H9 (cell line): ENCODE measurements at regions not wholly inside any gene's neighbourhood (a gene's known extent, or its start where the extent isn't known, plus 50 kb on each side); places are given as distances from the start of the nearest gene placed in this dataset.

Experiments
- DNase-seq: peaks from one replicate; pipeline ENCODE4 v3.0.0-alpha.2; 2017
- H2AFZ ChIP-seq: one replicate; pipeline ENCODE4 v1.6.1; 2013; ENCODE audit warnings: mild to moderate bottlenecking, low read length, control low read depth, moderate library complexity
- H2AK5ac ChIP-seq: 2 replicates; pipeline ENCODE4 v1.6.1; 2013; ENCODE audit warnings: low read length, control low read depth, mixed read lengths; ENCODE audit not compliant: insufficient read length
- H2BK120ac ChIP-seq: one replicate; pipeline ENCODE4 v1.6.1; 2013; ENCODE audit warnings: low read depth, mild to moderate bottlenecking, low read length, control low read depth, inconsistent platforms; ENCODE audit not compliant: poor library complexity, severe bottlenecking
- H2BK12ac ChIP-seq: 2 replicates; pipeline ENCODE4 v1.6.1; 2013; ENCODE audit warnings: low read length, control low read depth, mixed read lengths, low read depth; ENCODE audit not compliant: insufficient read length
- H2BK15ac ChIP-seq: 2 replicates; pipeline ENCODE4 v1.6.1; 2013; ENCODE audit warnings: low read depth, low read length, control low read depth
- H2BK20ac ChIP-seq: one replicate; pipeline ENCODE4 v1.6.1; 2013; ENCODE audit warnings: low read depth, mild to moderate bottlenecking, low read length, control low read depth, inconsistent platforms; ENCODE audit not compliant: poor library complexity, severe bottlenecking
- H2BK5ac ChIP-seq: 2 replicates; pipeline ENCODE4 v1.6.1; 2013; ENCODE audit warnings: low read length, control low read depth, mixed read lengths; ENCODE audit not compliant: insufficient read length
- H3K14ac ChIP-seq: 2 replicates; pipeline ENCODE4 v1.6.1; 2013; ENCODE audit warnings: low read length, control low read depth; ENCODE audit not compliant: insufficient read depth
- H3K18ac ChIP-seq: 2 replicates; pipeline ENCODE4 v1.6.1; 2013; ENCODE audit warnings: low read depth, mild to moderate bottlenecking, mixed read lengths, low read length, control low read depth; ENCODE audit not compliant: insufficient read length
- H3K23ac ChIP-seq: 2 replicates; pipeline ENCODE4 v1.6.1; 2013; ENCODE audit warnings: low read length, control low read depth, mixed read lengths, low read depth; ENCODE audit not compliant: insufficient read length
- H3K23me2 ChIP-seq: 2 replicates; pipeline ENCODE4 v1.6.1; 2013; ENCODE audit warnings: low read depth, mild to moderate bottlenecking, mixed read lengths, low read length, control low read depth; ENCODE audit not compliant: insufficient read length, poor library complexity, severe bottlenecking
- H3K27ac ChIP-seq: 2 replicates; pipeline ENCODE4 v1.5.1; 2013; ENCODE audit warnings: low read length, control low read depth, mixed read lengths, low read depth; ENCODE audit not compliant: insufficient read length
- H3K27me3 ChIP-seq: 2 replicates; pipeline ENCODE4 v1.6.1; 2013; ENCODE audit warnings: low read length, control low read depth, inconsistent platforms; ENCODE audit not compliant: insufficient read depth
- H3K4ac ChIP-seq: 2 replicates; pipeline ENCODE4 v1.6.1; 2013; ENCODE audit warnings: low read depth, mild to moderate bottlenecking, control low read depth, inconsistent platforms, low read length, moderate library complexity
- H3K4me1 ChIP-seq: 2 replicates; pipeline ENCODE4 v1.6.1; 2013; ENCODE audit warnings: low read length, control low read depth, inconsistent platforms; ENCODE audit not compliant: insufficient read depth
- H3K4me2 ChIP-seq: 2 replicates; pipeline ENCODE4 v1.6.1; 2013; ENCODE audit warnings: low read length, control low read depth, mixed read lengths; ENCODE audit not compliant: insufficient read length, insufficient read depth
- H3K56ac ChIP-seq: 2 replicates; pipeline ENCODE4 v1.6.1; 2013; ENCODE audit warnings: low read depth, mild to moderate bottlenecking, mixed read lengths, low read length, control low read depth; ENCODE audit not compliant: insufficient read length
- H3K79me1 ChIP-seq: 2 replicates; pipeline ENCODE4 v1.6.1; 2013; ENCODE audit warnings: low read depth, mild to moderate bottlenecking, moderate library complexity, low read length, control low read depth, inconsistent platforms; ENCODE audit not compliant: insufficient read depth, poor library complexity, severe bottlenecking
- H3K79me2 ChIP-seq: 2 replicates; pipeline ENCODE4 v1.6.1; 2013; ENCODE audit warnings: low read length, control low read depth, inconsistent platforms; ENCODE audit not compliant: insufficient read depth
- H3K9ac ChIP-seq: 2 replicates; pipeline ENCODE4 v1.6.1; 2013; ENCODE audit warnings: low read length, control low read depth, mixed read lengths; ENCODE audit not compliant: insufficient read length; ENCODE audit errors: extremely low read depth
- H3K9me3 ChIP-seq: one replicate; pipeline ENCODE4 v1.6.1; 2013; ENCODE audit warnings: low read depth, low read length, inconsistent platforms; ENCODE audit not compliant: control insufficient read depth
- H3T11ph ChIP-seq: one replicate; pipeline ENCODE4 v1.6.1; 2013; ENCODE audit warnings: mild to moderate bottlenecking, low read length, control low read depth, inconsistent platforms
- H4K20me1 ChIP-seq: one replicate; pipeline ENCODE4 v1.6.1; 2013; ENCODE audit not compliant: control insufficient read depth, insufficient read length, insufficient read depth
- H4K5ac ChIP-seq: 2 replicates; pipeline ENCODE4 v1.6.1; 2013; ENCODE audit warnings: low read depth, mild to moderate bottlenecking, mixed read lengths, low read length, control low read depth; ENCODE audit not compliant: insufficient read length
- H4K8ac ChIP-seq: replicated peaks from 2 replicates; pipeline ENCODE4 v1.6.1; 2013; ENCODE audit warnings: low read length, control low read depth, mixed read lengths, low read depth; ENCODE audit not compliant: insufficient read length
- H4K91ac ChIP-seq: 2 replicates; pipeline ENCODE4 v1.6.1; 2013; ENCODE audit warnings: low read depth, mild to moderate bottlenecking, moderate library complexity, mixed read lengths, low read length, control low read depth; ENCODE audit not compliant: insufficient read length
- H3K27ac Mint-ChIP-seq, 3 experiments: 2 replicates in 2 of 3; 3 replicates in 1 of 3; pipeline ENCODE4 v1.8.0; 2020 to 2021; ENCODE audit warnings: mixed read lengths in 3 of 3, mild to moderate bottlenecking in 1 of 3, moderate library complexity in 1 of 3
- H3K27me3 Mint-ChIP-seq: 2 replicates; pipeline ENCODE4 v1.8.0; 2021; ENCODE audit warnings: low read depth, mild to moderate bottlenecking, moderate library complexity, mixed read lengths
- H3K36me3 Mint-ChIP-seq, 3 experiments: 2 replicates in 2 of 3; 3 replicates in 1 of 3; pipeline ENCODE4 v1.8.0; 2020 to 2021; ENCODE audit warnings: low read depth in 3 of 3, mixed read lengths in 3 of 3; ENCODE audit not compliant: insufficient read depth in 1 of 3
- H3K4me1 Mint-ChIP-seq, 2 experiments: 2 replicates each; pipeline ENCODE4 v1.8.0; 2020; ENCODE audit warnings: mixed read lengths in 2 of 2
- H3K4me3 Mint-ChIP-seq, 2 experiments: 2 replicates in 1 of 2; 3 replicates in 1 of 2; pipeline ENCODE4 v1.8.0; 2020 to 2021; ENCODE audit warnings: mild to moderate bottlenecking in 2 of 2, mixed read lengths in 2 of 2, moderate library complexity in 1 of 2
- H3K9me3 Mint-ChIP-seq, 2 experiments: 2 replicates in 1 of 2; 3 replicates in 1 of 2; pipeline ENCODE4 v1.8.0; 2020; ENCODE audit warnings: mild to moderate bottlenecking in 2 of 2, mixed read lengths in 2 of 2, moderate library complexity in 1 of 2
- TF ChIP-seq, protein P1 (sequence below): fragments of 200-600 bp; sonication (generic); conservative IDR thresholded peaks from 3 replicates; pipeline ENCODE4 v1.8.0; 2021; ENCODE audit warnings: antibody characterized with exemption, mild to moderate bottlenecking

DNA sequence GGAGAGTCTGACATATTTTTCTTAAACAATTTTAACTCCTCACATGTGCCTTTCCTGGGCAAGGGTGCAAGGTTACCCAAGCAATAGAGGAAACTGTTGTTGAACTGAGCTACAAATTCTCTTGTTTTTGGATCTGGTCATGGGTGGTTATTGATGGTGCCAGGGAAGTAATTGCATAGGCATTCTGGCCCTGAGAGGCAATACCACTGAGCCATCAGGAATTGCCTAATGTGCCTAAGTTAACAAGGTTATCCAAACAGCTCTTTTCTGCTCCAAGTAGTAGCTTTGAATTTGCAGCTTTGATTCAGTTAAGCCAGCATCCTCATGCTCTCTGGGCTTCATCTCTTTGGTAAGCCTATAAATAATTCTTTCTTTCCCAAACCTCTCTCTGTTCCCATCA is 266.0 kb upstream of the BTBD3 start:
- Histone ChIP-seq H2BK120ac (no peak overlapping the region), H2BK20ac (no peak overlapping the region), H3K9me3 (no peaks in the 10 kb centered on the region), H3K27ac (no peak overlapping the region), H3K23me2 (no peaks in the 10 kb centered on the region), H3K4me1 (no peaks in the 10 kb centered on the region; the same call in 1 of the 2 replicates), H4K20me1 (no peaks in the 10 kb centered on the region), H2BK5ac (no peak overlapping the region), H3K4me2 (no peak overlapping the region), H2BK15ac (no peak overlapping the region), H3K56ac (no peak overlapping the region), H2BK12ac (no peak overlapping the region), H3K18ac (no peak overlapping the region), H4K8ac (no peak overlapping the region), H3K27me3 (no peaks in the 10 kb centered on the region), H3K79me1 (no peaks in the 10 kb centered on the region), H2AK5ac (no peak overlapping the region), H3K23ac (no peak overlapping the region), H4K5ac (no peak overlapping the region), H3K4ac (no peak overlapping the region), H4K91ac (no peak overlapping the region), H2AFZ (no peak overlapping the region), H3K79me2 (no peaks in the 10 kb centered on the region), H3K14ac (no peak overlapping the region), H3K9ac (no peak overlapping the region), H3T11ph (no peak overlapping the region)
- Mint-ChIP-seq H3K27ac (no peak overlapping the region), H3K9me3 (no peaks in the 10 kb centered on the region; a peak in 1 of 5 replicates), H3K36me3 (peaks cover 0 to 5% (median 0%) of the 10 kb centered on the region in 3 experiments; a peak in 1 of 7 replicates), H3K4me1 (peaks cover 25 to 28% of the 10 kb centered on the region in 2 experiments), H3K4me3 (no peak overlapping the region), H3K27me3 (no peaks in the 10 kb centered on the region)
- DNase-seq, result no peak
- TF ChIP-seq, protein P1, sequence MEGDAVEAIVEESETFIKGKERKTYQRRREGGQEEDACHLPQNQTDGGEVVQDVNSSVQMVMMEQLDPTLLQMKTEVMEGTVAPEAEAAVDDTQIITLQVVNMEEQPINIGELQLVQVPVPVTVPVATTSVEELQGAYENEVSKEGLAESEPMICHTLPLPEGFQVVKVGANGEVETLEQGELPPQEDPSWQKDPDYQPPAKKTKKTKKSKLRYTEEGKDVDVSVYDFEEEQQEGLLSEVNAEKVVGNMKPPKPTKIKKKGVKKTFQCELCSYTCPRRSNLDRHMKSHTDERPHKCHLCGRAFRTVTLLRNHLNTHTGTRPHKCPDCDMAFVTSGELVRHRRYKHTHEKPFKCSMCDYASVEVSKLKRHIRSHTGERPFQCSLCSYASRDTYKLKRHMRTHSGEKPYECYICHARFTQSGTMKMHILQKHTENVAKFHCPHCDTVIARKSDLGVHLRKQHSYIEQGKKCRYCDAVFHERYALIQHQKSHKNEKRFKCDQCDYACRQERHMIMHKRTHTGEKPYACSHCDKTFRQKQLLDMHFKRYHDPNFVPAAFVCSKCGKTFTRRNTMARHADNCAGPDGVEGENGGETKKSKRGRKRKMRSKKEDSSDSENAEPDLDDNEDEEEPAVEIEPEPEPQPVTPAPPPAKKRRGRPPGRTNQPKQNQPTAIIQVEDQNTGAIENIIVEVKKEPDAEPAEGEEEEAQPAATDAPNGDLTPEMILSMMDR, result no peak
